Smooth muscle cell (in vitro differentiated cells): ENCODE measurements at regions not wholly inside any gene's neighbourhood (a gene's known extent, or its start where the extent isn't known, plus 50 kb on each side); places are given as distances from the start of the nearest gene placed in this dataset.

Experiments used
- DNase-seq: peaks from one replicate; lab custom pipeline; 2025; ENCODE audit not compliant: unreplicated experiment; lab: John Stamatoyannopoulos, UW
- H2AFZ ChIP-seq: fragments of 200-600 bp; sonication (generic); 2 replicates; pipeline ENCODE4 v1.6.0; 2016; ENCODE audit warnings: antibody characterized with exemption, low read depth, mild to moderate bottlenecking
- H3F3A ChIP-seq: fragments of 200-600 bp; sonication (generic); 2 replicates; pipeline ENCODE4 v1.6.0; 2017; ENCODE audit warnings: antibody characterized with exemption, low read depth
- H3K27ac ChIP-seq: fragments of 200-600 bp; sonication (generic); 2 replicates; pipeline ENCODE4 v1.5.1; 2016; ENCODE audit warnings: low read depth, mild to moderate bottlenecking
- H3K27me3 ChIP-seq: fragments of 200-600 bp; sonication (generic); 2 replicates; pipeline ENCODE4 v1.6.1; 2016; ENCODE audit warnings: low read depth, mild to moderate bottlenecking
- H3K36me3 ChIP-seq: fragments of 200-600 bp; sonication (generic); 2 replicates; pipeline ENCODE4 v1.5.1; 2016; ENCODE audit warnings: low read depth
- H3K4me1 ChIP-seq: fragments of 200-600 bp; sonication (generic); 2 replicates; pipeline ENCODE4 v1.5.1; 2016; ENCODE audit warnings: low read depth
- H3K4me2 ChIP-seq: fragments of 200-600 bp; sonication (generic); 2 replicates; pipeline ENCODE4 v1.6.0; 2016; ENCODE audit warnings: mild to moderate bottlenecking
- H3K4me3 ChIP-seq: fragments of 200-600 bp; sonication (generic); 2 replicates; pipeline ENCODE4 v1.5.1; 2016; ENCODE audit warnings: mild to moderate bottlenecking
- H3K79me2 ChIP-seq: fragments of 200-600 bp; sonication (generic); 2 replicates; pipeline ENCODE4 v1.6.0; 2016; ENCODE audit warnings: low read depth, mild to moderate bottlenecking
- H3K9ac ChIP-seq: fragments of 200-600 bp; sonication (generic); 2 replicates; pipeline ENCODE4 v1.6.0; 2016; ENCODE audit warnings: low read depth
- H3K9me3 ChIP-seq: fragments of 200-600 bp; sonication (generic); replicated peaks from 2 replicates; pipeline ENCODE4 v1.5.1; 2016; ENCODE audit warnings: low read depth
- H4K20me1 ChIP-seq: fragments of 200-600 bp; sonication (generic); 2 replicates; pipeline ENCODE4 v1.6.0; 2016; ENCODE audit warnings: low read depth
- WGBS: methylation state at CpG from one replicate; pipeline ENCODE4 v1.1.7; 2016; ENCODE audit warnings: low lambda C conversion rate; 5-methylcytosine and 5-hydroxymethylcytosine counted together
- TF ChIP-seq, protein P1 (sequence below): fragments of 200-600 bp; sonication (generic); IDR thresholded peaks from 2 replicates; pipeline ENCODE4 v1.5.1; 2017; ENCODE audit warnings: borderline replicate concordance, mild to moderate bottlenecking, antibody characterized with exemption; ENCODE audit not compliant: insufficient read depth, poor library complexity, severe bottlenecking

DNA sequence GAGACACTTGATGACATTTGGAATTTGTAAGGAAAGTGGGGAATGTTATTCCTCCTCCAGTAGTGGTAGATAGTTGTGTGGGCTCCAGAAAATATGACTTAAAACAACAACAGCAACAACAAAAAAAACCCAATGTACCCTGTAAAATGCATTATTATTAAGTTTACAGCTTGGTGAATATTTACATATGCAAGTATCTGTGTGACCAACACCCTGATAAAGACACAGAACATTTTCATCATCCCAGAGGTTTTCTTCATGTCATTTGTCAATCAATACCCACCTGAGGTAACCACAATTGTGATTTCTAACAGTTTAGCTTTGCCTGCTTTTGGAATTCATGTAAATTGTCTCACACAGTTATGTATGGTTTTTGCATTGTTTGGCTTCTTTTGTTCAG lies 152.1 kb upstream of the GRIK2 start:
- Histone ChIP-seq H3K4me3 (no peak overlapping the region), H3K27me3 (no peaks in the 10 kb centered on the region), H3K36me3 (no peaks in the 10 kb centered on the region), H2AFZ (no peak overlapping the region), H3K9ac (no peak overlapping the region), H3K9me3 (no peaks in the 10 kb centered on the region), H3F3A (no peaks in the 10 kb centered on the region), H3K79me2 (no peaks in the 10 kb centered on the region), H3K4me1 (no peaks in the 10 kb centered on the region), H3K4me2 (no peak overlapping the region), H3K27ac (no peak overlapping the region), H4K20me1 (no peaks in the 10 kb centered on the region)
- TF ChIP-seq, protein P1, sequence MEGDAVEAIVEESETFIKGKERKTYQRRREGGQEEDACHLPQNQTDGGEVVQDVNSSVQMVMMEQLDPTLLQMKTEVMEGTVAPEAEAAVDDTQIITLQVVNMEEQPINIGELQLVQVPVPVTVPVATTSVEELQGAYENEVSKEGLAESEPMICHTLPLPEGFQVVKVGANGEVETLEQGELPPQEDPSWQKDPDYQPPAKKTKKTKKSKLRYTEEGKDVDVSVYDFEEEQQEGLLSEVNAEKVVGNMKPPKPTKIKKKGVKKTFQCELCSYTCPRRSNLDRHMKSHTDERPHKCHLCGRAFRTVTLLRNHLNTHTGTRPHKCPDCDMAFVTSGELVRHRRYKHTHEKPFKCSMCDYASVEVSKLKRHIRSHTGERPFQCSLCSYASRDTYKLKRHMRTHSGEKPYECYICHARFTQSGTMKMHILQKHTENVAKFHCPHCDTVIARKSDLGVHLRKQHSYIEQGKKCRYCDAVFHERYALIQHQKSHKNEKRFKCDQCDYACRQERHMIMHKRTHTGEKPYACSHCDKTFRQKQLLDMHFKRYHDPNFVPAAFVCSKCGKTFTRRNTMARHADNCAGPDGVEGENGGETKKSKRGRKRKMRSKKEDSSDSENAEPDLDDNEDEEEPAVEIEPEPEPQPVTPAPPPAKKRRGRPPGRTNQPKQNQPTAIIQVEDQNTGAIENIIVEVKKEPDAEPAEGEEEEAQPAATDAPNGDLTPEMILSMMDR = no peak
- no peak for DNase-seq

DNA sequence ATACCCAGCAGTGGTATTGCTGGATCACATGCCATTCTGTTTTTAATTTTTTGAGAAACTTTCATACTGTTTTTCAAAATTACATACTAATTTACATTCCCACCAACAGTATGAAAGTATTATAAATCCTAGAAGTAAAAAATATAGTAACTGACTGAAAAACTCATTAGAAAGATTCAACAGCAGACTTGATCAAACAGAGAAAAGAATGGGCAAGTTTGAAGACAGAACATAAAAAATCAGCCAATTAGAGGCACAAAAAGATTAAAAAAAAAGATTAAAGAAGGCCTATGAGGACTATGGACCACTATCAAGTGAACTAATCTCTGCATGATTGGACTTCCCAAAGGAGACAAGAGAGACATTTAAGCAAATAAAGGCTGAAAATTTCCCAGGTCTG lies 144.0 kb upstream of the GRIK2 start:
- Histone ChIP-seq H3K9me3 (peaks cover 19% of the 10 kb centered on the region), H3F3A (no peaks in the 10 kb centered on the region), H3K4me2 (no peak overlapping the region), H3K4me3 (no peak overlapping the region), H3K79me2 (no peaks in the 10 kb centered on the region), H3K27me3 (no peaks in the 10 kb centered on the region), H4K20me1 (no peaks in the 10 kb centered on the region), H2AFZ (no peak overlapping the region), H3K27ac (no peak overlapping the region), H3K36me3 (no peaks in the 10 kb centered on the region), H3K4me1 (no peaks in the 10 kb centered on the region), H3K9ac (no peak overlapping the region)
- TF ChIP-seq, protein P1 = no peak
- DNase-seq = no peak

DNA sequence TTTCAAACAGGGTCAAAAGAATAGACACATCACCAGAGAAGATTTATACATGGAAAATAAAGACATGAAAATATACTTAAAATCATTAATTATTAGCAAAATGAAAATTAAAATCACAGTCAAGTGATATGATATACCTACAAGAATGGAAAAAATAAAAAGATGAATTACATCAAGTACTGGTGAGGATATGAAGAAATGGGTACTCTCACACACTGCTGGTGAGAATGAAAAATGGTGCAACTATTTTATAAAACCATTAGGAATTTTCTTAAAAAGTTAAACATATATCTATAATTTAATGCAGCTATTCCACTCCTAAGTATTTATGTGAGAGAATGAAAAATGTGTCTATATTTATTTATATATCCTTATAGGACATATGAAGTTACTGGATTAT lies 136.3 kb upstream of the GRIK2 start:
- Histone ChIP-seq H3K4me2 (no peak overlapping the region), H3K36me3 (no peaks in the 10 kb centered on the region), H3F3A (no peaks in the 10 kb centered on the region), H3K9me3 (peaks cover 6% of the 10 kb centered on the region), H3K27me3 (no peaks in the 10 kb centered on the region), H3K9ac (no peak overlapping the region), H3K79me2 (no peaks in the 10 kb centered on the region), H3K4me1 (no peaks in the 10 kb centered on the region), H4K20me1 (no peaks in the 10 kb centered on the region), H2AFZ (no peak overlapping the region), H3K27ac (no peak overlapping the region), H3K4me3 (no peak overlapping the region)
- TF ChIP-seq, protein P1 = no peak
- DNase-seq = no peak

DNA sequence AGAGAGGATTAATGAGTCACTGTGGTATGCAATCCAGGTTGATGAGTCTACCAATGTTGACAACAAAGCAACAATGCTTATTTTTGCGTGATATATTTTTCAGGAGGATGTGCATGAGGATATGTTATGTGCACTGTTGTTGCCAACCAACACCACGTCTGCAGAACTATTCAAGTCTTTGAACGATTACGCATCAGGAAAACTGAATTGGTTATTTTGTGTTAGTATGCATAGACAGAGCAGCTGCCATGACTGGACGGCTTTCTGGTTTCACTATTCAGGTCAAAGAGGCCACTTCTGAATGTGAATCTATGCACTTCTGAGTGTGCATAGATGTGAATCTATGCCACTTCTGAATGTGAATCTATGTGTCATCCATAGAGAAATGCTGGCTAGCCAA lies 134.0 kb upstream of the GRIK2 start:
- Histone ChIP-seq H3K4me1 (no peaks in the 10 kb centered on the region), H3K4me3 (no peak overlapping the region), H3K9me3 (peaks cover 6% of the 10 kb centered on the region), H3K9ac (no peak overlapping the region), H3K79me2 (no peaks in the 10 kb centered on the region), H3K36me3 (no peaks in the 10 kb centered on the region), H3K4me2 (no peak overlapping the region), H3K27ac (no peak overlapping the region), H2AFZ (no peak overlapping the region), H3K27me3 (no peaks in the 10 kb centered on the region), H4K20me1 (no peaks in the 10 kb centered on the region), H3F3A (no peaks in the 10 kb centered on the region)
- TF ChIP-seq, protein P1 = no peak
- 96% methylated on average over 5 of the region's 5 CpGs for WGBS
- DNase-seq = no peak
